GM11168 (cell line): ENCODE measurements at regions not wholly inside any gene's neighbourhood (a gene's known extent, or its start where the extent isn't known, plus 50 kb on each side); places are given as distances from the start of the nearest gene placed in this dataset.
"Not testable (repeated sequence)": the region's sequence is repeated elsewhere in the genome, so short reads cannot be mapped to it uniquely, and the experiment has no call there.

Experiments used
- in situ Hi-C: fragments of 300-500 bp; cut with MboI; formaldehyde crosslinking; loops from one replicate; pipeline ENCODE4 v1.12.0; 2022; ENCODE audit warnings: low sequenced_read_pairs; ENCODE audit not compliant: unreplicated experiment

DNA sequence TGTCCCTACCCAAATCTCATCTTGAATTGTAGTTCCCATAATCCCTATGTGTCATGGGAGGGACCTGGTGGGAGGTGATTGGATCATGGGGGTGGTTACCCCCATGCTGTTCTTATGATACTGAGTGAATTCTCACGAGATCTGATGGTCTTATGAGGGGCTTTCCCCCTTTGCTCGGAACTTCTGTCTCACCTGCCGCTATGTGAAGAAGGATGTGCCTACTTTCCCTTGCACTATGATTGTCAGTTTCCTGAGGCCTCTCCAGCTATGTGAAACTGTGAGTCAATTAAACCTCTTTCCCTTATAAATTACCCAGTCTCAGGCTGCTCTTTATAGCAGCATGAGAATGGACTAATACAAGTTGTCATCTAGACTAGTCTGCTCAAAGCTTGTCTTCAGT is 241.3 kb upstream of the ZNF608 start:
- in situ Hi-C loops = not testable (repeated sequence)

DNA sequence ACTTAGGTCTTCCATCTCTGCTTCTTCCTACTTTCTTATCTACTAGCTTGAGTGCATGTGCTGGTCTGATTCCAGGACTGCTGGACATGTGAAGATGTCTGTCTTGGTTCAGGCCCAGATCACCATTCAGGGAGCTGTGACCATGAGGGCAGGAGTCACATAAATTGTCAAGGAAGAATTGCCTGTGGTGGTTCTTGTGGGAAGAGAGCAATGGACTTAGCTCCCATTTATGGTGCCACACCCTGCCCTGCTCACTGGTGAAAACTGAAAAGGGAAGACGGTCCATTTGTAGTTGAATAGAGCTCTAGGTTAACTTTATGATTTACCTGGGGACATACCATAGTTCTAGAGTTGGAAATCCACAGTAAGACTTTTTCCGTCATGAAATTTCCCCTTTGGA is 244.3 kb upstream of the ZNF608 start:
- in situ Hi-C loops = no loop called here

DNA sequence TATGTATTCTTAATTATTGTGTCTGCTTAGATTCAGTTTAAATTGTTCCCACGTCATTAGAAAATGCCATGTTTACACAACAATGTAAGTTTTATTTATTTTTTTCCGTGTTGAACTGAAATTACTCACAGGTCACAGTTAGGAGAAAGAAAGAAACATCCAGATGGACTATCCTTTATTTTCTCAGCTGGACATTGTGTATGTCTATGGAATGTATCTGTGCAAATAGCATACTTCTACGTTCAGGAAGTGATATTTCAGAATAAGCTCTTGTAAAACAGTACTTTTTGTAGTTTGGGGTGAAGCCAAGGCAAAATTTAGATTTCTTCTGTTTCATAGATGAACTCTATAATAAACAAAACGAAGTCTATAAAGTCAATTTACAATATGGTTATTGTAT is 249.0 kb upstream of the ZNF608 start:
- in situ Hi-C loops = no loop called here

DNA sequence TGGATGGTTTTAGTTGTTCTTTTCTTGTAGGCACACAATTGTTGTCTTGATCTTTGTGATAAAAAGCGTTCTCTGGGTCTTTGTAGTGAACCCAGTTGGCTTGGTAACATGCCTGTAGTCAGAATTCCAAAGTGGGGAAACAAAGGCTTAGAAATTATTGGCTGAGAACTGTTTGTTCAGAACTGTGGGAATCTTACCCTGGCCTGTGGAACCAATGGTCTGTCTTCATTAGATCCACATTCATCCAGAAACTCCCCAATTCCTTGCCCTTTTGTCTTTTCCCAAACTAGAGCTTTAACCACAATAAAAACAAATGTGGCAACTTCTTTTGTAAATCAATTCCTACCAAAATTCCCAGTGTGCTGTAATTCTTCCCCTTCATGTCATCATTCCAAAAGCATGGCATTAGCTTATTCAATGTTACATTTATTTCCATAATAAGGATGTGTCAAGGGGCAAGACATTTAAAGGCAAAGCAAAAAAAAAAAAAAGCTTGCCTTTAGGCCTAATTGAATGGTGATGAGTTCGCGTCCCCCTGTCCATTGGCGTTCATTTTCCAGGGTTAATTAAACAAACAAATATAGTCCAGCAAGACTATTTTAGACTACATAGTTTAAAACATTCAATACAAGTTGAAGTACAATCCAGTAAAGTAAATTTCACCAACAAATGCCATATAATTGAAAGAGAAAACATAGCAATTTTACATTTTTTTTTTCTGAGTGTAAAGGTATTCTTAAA is 249.8 kb upstream of the ZNF608 start:
- in situ Hi-C loops = no loop called here

DNA sequence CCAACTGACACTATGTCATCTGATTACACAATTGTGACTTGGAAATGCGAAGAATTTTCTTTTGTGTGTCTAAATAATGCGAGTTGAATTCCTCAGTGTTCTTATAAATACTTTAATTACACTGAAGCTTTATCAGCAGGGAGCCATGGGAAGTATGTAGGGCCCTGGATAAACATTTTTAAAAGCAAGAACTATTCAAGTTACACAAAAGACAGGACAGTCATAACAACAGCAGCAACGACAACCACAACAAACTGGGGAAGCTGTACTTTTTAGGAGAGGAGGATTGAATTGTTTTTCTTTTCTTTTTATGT is 250.3 kb upstream of the ZNF608 start:
- in situ Hi-C loops = no loop called here

DNA sequence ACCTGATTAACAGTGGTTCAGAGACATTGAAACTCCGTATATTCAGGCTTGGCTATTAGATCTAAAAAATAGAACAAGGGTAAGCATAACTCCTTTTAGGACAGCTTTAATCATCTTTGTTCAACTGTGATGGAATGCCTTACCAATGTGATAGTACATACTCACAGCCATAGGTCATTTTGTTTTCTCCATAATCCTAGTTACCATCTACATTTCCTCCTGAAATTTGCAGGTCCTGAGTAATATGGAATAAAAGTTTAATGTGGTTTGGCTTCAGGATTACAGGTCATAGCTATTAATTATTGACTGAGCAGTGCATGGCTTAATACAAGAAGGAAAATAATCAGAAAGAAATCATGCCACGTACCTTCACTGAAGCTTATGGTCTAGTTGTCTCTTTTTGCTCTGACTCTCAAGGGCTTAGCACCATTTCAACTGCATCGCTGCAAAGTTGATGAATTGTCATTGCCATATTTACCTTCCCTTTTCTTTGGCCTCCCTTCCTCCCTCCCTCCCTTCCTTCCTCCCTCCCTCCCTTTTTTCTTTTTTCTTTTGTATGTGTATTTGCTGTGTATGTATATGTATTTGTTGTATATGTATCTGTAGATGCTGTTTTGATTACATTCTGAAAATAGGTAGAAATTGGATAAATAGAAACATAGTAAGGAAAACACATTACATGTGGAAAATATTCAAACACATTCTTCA is 250.9 kb upstream of the ZNF608 start:
- in situ Hi-C loops = no loop called here

DNA sequence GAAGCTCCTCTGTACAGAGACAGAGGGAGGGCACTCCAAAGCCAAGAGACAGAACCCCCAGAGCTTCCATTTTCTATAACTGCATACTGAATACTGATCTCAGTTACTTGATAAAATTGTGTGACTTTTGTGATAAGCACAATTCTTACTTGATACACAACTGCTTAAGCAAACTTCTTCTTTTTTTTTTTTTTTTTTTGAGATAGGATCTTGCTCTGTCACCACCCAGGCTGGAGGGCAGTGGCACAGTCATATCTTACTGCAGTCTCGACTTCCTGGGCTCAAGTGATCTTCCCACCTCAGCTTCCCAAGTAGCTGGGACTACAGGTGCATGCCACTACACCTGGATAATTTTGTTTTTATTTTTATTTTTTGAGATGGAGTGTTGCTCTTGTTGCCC is 252.1 kb upstream of the ZNF608 start:
- in situ Hi-C loops = no loop called here

DNA sequence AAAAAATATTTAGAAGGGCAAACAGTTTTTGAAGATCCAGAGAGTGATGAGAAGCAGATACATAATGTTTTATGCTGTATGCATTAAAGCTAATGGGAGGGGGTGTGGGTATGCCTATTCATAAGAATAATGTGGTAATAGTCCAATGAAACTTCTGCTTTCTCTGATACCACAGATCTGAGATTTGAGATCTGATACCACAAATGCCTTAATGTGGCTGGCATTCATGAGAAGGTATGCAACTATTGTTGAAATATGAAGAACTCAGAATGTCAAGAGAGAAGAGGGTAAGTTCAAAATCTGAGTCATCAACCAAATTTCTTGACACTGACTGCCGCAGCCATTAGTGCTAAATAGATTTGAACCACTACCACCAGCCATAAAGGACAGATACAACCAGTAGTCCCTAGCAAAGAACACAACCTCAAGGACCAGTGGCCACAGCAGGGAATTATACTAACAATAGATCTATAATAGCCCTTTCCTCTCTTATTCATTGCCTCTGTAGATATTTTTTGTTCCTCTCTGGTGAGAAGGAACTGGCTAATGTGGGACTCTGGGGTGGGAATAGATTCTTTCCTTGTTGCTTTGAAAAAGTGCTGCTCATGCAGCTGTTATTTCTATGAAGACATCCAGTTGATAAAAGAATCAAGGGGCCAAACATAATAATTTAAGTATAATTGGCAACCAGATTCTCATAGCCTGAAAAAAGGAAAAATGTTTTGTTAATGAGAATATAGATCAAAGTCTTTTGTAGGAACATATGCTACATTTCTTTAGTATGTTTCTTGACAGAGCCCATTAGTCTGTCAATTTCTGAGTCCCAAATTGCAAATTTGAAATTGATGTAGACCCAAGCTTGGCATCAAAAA is 256.5 kb upstream of the ZNF608 start:
- in situ Hi-C loops = no loop called here

DNA sequence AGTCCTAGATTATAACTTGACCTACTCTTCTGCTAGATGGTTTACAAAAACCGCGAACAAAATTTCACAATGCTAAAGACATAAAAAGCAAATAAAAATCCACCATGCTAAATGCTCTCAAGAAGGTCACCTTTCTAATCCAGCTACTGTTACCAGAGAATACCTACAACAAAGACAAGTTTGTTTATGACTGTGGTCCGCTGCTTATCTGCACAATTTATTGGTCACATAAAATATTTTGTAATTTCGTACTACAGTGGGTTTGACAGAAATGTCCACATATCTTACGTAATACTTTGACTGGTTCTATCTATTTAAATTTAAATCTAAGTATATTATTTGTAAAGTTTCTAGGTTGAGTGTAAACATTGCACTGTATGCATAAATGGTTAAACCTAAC is 257.6 kb upstream of the ZNF608 start:
- in situ Hi-C loops = no loop called here

DNA sequence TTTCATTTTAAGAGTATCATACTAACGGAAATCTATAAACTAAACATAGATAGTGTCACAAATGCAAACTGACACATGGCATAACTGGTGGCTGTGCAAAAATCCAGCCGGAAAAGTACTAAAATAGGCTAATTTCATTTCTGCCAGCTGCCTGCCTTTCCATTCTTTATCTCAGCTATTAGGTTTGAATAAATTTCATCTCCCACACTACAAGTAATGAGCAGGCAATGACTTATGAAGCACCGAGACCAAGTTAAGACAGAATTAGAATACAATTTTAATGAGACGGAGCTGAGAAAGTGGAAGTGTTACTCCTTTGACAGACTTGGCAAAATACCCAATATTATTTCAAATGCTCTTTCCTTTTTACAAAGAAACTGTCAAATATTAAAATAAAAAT is 258.8 kb upstream of the ZNF608 start:
- in situ Hi-C loops = no loop called here

DNA sequence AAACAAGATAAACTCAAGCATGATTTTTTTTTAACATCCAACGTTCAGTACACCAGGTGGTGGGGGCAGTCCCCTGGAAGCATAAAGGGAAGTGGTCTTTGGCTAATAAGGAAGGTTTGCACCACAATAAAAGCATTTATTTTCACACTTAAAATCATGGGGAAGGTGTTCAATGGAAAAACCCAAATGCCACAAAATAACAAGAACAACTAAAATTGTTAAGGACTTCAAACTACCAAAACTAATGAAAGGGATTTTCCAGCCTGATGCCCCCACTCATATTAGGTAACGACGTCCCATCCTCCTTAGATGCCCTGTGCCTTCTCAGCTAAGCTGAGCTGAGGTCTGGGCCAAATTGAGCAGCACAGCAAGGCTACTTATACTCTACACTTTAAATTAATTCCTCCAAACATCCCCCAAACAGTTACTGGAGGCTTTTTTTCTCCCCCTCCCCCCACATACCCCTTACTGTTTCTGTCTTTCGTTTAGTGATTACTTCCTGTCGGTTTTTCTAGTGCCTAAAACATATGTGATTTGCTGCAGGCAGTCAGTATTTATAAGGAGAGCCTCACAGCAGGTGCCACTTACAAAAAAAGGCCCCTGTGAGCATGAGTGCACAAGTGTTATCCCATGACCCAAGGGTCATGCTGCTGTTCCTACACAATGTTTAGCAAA is 259.7 kb upstream of the ZNF608 start:
- in situ Hi-C loops = no loop called here

DNA sequence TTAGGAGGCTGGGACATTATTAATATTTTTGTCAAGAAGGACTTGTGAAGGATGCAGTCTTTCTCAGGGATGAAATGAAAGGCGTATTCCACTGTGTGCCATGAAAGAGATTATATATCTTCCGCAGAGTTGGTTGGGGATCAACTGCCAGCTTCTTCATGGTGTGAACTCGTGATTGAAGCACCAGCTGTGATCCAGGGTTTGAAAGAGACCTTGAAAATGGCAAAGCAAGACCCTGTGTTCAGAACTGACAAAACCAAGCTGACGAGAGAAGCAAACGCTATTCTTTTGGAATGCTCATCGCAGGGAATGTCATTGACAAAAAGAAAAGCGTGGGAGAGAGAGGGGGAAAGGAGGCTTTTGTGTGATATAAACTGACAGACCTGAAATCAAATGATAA is 263.9 kb upstream of the ZNF608 start:
- in situ Hi-C loops = no loop called here

DNA sequence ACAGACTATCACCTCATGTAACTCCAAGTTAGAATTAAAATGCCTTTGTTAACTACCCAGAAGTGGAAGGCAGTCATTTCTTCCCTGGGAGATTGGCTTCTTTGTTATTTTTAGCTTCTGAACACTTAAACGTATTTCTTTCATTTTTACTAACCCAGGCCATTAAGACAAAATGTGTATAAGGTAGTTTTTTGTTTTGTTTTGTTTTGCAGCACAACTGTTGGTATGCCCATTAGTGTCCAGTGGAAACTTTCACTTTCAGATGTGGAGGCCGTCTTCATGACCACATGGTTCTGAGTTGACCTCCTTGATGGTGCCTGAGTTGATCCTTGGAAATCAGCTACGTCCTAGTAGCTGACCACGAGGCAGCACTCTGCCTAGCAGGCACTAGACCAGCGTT is 264.6 kb upstream of the ZNF608 start:
- in situ Hi-C loops = no loop called here

DNA sequence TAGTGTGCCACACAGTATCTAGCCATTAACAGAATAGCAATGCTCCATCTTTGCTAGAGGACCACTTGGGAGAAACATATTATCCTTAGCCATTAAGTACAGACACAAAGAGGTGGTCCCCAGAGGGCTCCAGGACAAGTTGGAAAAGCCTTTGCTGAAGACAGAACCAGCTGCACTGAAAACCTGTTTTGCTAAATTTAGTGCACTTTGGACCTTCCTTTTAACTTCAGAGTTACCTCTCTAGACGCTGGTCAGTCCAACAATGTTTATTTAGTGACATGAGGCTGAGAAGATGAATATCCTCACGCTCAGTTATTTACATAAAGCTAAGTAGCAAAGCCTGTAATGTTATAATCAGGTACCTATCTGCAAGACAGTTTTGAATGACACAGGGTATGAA is 265.0 kb upstream of the ZNF608 start:
- in situ Hi-C loops = no loop called here

DNA sequence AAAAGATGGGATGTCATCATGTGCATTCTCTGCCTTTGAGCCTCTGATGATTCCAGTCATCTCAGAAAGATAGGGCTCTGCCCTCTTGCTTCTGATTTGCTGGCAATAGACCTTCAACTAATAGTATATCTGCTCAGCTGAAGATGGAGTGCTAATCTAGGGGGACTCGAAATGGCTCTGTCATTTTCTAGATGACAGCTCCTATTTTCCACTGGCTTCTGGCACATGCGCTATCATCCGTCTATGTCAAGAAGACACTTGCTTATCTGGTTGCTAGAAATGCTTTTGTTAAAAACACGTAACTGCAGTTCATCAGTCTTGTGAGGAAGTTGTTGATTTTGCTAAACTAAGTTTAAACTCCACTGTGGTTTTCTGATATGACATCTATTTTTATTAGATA is 265.5 kb upstream of the ZNF608 start:
- in situ Hi-C loops = no loop called here

DNA sequence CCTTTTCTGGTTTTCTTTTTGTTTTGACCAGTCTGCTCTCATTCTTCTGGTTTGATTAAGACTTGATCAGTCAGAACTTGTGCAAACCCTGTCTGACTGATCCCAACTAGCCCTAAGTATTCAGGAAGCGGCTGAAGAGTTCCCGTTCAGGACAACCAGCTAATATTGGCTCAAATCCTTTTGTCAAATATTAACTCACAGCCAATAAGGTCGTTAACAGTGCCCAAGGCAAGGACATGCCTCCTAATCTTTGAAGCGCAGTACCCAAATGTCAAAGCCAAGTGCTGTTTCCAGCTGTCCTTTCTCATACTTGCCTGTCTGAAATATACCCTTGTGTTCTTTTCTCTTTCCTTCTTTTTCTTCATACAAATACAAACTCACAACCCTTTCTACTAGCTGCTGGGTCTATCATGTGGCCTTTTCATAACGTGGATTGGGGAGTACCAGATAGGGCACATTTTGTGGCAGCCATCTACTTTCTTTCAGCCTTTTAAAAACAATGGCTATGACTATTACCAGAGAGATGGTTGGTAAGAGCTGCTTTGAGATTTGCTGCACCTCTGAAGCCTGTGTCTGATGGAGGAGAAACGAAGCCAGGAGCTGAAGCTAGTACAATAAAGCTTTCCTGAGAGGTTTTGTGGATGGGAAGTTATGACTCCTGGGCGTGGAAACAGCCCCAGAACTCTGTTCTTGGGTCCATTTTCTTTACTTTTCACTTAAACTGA is 266.4 kb upstream of the ZNF608 start:
- in situ Hi-C loops = no loop called here

DNA sequence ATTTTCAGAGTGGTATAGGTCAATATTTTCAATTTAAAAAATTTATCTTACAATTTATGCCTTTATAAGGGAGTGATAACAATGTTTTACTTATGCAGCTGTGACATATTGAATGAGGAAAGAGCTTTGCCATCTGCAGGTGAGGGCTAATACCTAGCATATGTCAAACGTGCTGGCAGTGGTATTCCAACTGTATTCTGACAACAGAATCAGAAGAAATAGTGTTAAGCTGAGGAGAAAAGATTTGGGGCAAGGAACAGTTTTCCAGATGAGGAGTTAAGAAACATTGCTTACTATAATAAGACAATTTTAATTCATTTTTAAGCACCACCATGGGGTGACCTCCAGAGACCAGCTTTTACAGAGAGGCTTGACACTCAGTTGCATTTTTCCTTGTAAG is 267.8 kb upstream of the ZNF608 start:
- in situ Hi-C loops = no loop called here

DNA sequence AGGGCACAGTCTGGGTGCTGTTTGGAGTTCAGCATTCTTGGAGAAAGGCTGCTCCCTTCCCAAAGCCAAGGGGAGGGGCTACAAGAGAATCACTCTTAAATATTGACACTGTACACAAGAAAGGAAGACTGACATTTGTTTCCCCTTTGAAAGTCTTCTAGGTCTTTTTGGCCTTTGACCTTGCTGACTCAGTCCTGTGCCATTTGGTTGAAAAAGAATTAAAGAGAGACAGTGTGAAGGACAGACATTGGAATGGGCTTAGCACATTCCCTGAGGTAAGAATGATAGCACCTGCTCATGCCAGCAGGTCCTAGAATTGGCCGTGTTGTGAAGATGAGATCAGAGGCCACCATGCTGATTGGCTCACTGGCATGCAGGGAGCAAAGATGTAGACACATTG is 271.4 kb upstream of the ZNF608 start:
- in situ Hi-C loops = no loop called here

DNA sequence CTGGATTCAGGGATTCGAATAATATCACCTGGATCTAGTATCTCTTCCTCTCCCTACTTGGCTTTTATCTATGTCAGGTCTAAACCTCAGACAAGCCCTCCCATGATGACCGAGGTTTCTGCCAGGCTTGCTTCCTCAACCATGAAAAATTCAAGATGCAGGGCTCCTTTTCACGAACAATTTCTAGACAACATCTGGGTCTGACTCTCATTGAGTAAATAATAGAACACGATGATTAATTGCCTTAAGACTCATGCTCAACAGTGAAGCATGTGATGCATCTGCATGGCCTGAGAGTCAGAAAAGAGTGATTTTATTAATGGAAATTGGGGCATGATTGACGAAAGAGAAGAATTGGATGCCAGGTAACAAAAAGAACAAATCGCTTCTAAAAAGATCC is 277.2 kb upstream of the ZNF608 start:
- in situ Hi-C loops = no loop called here
